ENCODE measurements at regions not wholly inside any gene's neighbourhood (a gene's known extent, or its start where the extent isn't known, plus 50 kb on each side); places are given as distances from the start of the nearest gene placed in this dataset.

DNA sequence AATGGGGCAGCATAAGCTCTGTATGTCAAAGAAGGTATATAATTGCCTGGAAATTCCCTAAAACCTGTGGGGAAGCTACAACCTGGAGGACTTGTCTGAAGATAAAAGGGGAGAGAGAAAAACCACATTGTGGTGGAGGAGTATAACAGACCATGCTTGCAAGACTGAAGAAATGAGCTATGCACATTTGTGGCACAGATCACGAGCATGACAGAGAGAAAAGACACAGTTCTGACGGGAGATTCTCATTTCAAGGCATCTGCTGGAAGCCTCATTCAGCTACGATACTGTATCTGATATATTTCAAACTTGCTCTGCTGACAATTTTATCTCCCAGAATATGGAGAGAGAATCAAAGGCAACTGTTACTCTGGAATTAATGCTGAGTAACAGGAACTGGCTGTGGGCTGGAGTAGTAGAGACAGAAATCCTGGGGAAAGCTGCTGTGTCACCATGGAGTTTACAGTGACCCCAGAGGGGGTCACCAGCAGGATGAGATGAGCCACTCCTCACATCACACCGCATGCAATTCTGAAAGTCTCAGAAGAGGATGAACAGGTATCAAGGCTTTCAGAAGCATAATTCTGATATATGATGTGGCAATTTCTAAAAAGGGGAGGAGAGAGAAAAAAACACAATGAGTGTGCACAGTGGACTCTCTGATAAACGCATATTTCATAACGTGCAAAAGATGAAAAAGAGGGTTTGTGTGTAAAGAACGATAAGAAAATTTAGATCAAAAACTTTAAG is 528.8 kb downstream of the IRX1 start:
- no peak for DNase-seq (ENCODE audit: low read depth)

DNA sequence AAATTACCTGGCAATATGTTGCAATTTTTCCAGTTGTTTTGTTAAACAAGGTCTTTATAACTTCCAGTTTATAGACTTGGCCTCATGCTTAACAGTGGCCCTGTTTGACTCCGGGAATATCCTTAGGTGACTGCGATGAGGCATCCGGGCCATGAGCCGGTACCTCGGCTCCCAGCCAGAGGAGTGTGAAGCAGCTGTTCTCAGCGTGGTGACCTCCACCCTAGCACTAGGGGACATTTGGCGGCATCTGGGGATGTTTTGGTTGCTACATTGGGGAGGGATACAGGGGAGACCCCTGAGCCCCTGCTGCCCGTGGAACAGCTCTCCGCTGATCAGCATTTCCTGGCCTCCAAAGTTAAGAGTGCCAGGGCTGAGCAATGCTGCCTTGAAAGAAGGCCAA is 533.4 kb downstream of the IRX1 start:
- no peak for DNase-seq (ENCODE audit: low read depth)

GRCh38 chr5:4129523-4129922 is 533.9 kb downstream of the IRX1 start:
- no peak for DNase-seq (ENCODE audit: low read depth)

DNA sequence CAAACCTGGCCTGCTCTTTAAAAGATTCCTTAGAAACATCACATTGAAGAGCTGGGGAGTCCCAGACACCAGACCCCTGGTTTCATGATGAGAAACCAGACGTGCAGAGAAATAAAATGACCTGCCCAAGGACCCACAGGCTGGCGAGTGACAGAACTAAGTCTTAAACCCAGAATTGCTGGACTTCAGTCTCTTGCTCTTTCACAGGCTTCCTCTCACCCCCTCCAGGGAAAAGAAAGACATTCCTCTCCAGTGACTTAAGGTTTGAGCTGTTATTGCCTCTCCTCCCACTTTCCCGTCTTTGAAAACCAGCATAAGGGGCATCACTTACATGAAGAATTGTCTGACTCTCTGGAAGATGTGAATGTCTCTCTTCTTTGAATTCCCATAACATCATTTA is 535.2 kb downstream of the IRX1 start:
- no peak for DNase-seq (ENCODE audit: low read depth)

- no peak for DNase-seq (ENCODE audit: low read depth)
Measured at GRCh38 chr5:4137781-4138180, 542.1 kb downstream of the IRX1 start.

DNA sequence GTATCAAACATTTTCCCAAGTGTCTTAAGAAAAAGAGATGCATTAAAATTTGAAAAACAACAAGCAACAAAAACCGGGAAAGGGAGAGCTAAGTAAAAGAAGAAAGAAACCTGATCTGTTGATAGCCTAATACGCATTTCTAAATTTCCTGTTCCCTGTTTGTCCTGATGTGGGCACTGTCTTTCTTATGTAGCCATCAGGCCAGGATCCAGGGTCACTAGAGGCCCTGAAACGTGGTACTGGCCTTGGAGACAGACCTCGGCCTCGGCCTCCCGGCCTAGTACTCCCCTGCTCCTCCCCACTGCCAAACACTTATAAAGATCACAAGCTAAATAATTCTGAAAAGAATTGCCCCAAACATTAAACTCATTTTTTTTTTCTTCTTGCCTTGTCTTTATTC is 547.2 kb downstream of the IRX1 start:
- DNase-seq (ENCODE audit: low read depth): no peak

DNA sequence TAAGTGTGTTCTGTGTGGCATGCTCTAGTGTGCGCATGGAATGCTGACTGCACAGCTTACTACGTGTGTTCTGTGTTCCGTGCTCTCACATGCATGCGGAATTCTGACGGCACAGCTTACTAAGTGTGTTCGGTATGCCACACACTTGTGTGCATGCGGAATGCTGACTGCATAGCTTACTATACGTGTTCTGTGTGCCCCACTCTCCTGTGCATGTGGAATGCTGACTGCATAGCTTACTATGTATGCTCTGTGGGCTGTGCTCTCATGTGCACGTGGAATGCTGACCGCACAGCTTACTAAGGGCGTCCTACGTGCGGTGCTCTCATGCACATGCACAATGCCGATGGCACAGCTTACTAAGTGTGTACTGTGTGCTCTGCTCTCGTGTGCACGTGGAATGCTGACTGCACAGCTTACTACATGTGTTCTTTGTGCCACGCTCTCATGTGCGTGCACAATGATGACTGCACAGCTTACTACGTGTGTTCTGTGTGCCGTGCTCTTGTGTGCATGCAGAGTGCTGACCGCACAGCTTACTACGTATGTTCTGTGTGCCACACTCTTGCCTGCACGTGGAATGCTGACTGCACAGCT is 548.9 kb downstream of the IRX1 start:
- no peak for DNase-seq (ENCODE audit: low read depth)

GRCh38 chr5:4145511-4145910 is 549.9 kb downstream of the IRX1 start:
- no peak for DNase-seq (ENCODE audit: low read depth)

- no peak for DNase-seq (ENCODE audit: low read depth)
Measured at GRCh38 chr5:4148009-4148408, 552.4 kb downstream of the IRX1 start.

GRCh38 chr5:4150067-4150466 is 554.4 kb downstream of the IRX1 start:
- no peak for DNase-seq (ENCODE audit: low read depth)

- DNase-seq (ENCODE audit: low read depth): no peak
Measured at GRCh38 chr5:4156153-4156552, 560.5 kb downstream of the IRX1 start.

DNA sequence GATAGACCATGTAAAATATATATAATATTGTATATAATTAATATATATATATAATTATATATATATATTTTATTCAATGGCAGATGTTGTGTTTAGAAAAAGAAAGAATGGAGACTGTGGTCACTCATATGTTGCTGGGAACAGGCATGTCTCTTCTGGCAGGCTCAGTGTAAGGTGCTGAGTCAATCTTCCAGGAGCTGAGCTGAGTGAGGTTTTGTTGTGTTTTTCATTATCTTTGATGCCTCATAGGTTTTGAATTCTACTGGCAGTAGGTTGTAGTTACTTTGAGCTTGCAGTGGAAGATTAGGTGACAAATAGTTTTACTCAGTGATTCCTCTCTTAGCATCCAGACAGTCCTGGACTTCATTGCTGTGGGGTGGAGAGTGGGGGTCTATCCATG is 561.3 kb downstream of the IRX1 start:
- no peak for DNase-seq (ENCODE audit: low read depth)

DNA sequence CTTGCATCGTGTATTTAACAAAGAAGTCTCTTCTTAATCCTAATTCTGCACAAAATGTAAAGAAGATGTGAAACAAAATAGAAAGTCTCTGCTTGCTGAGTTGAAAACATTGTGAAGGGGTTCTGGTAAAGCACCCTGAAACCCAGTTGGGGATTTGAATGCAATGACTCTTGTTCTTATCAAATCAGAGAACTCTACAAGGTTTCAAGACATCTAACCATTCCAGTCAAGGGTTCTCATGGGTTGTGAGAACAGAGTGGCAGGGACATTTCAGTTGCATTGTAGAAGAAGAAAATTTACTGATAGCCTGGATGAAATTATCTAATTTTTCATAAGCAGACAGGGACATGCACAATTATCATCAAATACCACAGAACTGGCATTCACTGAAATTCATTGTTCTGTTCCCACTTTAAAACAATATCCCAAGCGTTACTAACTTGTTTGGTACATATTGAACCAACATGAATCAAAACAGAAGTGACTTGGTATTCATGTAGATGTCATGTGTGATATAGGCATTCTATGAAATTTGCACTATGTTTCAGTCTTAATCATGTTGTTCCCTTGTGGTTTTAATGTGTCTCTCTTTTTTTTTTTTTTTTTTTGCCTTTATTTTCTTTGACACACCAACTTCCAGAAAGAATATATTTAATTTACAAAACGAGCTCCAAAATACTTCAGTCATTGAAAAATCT is 563.3 kb downstream of the IRX1 start:
- DNase-seq (ENCODE audit: low read depth): no peak

DNA sequence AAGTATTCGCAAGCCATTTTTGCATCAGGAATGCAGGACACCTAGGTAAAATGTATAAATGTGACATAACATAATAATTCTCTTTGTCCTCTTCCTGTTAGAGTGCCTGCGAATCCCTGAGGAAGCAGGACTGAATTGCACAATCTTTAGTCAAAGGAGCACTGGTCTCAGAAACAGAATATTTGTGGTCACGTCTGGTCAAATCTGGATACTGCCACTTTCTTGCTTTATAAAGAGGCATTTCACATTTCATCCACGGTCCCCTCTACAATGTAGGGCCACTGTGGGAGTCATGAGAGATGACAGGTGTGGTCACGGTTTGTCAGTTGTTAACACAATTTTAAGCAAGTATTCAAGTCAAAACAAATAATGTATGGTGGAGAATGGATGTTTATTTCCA is 564.0 kb downstream of the IRX1 start:
- DNase-seq (ENCODE audit: low read depth): no peak

DNA sequence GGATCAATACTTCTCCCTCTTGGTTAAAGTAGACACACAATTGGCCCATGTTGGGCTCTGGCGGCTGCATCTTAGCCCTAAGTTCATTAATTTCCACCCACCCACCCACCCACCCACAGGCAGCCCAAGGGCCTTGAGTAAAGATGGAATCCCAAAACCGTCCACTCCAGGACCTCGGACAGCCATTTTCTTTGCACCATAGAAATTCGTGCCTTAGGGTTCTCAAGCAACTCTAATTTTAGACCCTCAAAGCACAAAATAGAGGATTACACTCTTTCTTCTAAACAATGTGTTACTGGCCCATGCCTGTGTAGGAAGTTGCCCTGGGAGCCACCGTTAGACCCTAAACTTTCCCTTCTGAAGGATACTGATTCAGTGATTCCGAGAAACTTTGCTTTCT is 568.5 kb downstream of the IRX1 start:
- DNase-seq (ENCODE audit: low read depth): no peak

DNA sequence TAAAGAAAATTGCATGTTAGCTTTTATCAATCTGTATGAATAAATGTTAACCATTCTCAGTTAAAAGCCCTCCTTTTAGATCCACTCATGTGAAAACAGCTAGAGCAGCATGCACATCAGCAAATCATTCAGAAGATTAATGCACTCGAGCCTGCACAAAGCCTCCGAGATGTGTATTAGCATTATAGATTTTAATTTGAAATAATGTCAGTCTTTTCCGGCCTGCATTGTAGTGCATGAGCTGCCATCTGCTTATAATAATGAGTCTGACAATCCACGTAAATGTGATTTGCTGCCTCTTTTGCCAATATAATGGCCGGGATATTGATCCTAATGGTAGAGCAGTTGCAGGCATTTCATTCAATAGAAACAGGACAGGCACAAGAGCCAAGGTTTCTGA is 585.1 kb downstream of the IRX1 start:
- no peak for DNase-seq (ENCODE audit: low read depth)

GRCh38 chr5:4182144-4182543 is 586.5 kb downstream of the IRX1 start:
- no peak for DNase-seq (ENCODE audit: low read depth)

DNA sequence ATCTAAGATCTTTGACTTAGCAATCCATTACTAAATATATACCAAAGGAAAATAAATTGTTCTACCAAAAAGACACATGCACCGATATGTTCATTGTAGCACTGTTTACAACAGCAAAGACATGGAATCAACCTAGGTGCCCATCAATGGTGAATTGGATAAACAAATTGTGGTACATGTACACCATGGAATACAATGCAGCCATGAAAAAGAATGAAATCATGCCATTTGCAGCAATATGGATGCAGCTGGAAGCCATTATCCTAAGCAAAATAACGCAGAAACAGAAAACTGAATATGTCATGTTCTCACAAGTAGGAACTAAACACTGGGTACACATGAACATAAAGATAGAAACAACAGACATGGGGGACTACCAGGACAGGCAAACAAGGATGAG is 589.5 kb downstream of the IRX1 start:
- DNase-seq (ENCODE audit: low read depth): no peak

DNA sequence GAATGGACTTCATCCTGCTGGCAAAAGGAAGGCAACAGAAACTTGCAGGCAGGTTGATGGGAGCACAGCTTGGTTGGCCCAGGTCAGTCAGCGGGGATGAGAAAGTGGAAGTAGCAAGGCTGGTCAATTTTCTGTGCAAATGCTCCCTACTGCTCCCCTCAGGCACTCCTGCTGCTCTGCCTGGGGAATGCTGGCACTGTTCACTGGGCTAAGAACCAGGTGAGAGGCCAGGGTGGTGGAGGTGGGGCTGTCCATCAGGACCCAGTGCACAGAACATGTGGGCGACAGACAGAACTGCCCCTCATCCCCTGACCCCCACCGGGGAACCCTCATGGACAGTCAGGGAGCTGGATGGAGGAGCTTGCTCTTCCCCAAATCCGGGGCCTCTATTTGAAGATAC is 593.1 kb downstream of the IRX1 start:
- no peak for DNase-seq (ENCODE audit: low read depth)

DNA sequence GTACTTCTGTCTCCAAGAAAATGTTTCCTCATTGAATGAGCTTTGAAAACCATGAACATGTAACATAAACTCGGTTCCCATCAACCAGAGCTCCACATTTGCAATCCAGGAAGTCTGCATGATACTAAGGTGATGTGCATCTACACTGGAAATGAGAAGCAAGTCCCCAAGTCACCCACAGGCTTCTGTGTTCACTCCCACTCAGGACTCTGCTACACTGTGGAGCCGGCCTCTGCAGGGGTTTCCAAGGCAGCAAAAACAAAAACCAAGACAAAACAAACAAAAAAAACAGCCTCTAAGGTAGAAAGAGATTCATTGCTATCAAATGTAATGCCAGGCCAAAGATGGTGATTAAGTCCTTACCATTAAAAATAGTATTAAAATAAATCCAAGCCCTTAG is 593.7 kb downstream of the IRX1 start:
- peak; percentile 0 for DNase-seq (ENCODE audit: low read depth)

GRCh38 chr5:4191041-4191440 is 595.4 kb downstream of the IRX1 start:
- no peak for DNase-seq (ENCODE audit: low read depth)

DNA sequence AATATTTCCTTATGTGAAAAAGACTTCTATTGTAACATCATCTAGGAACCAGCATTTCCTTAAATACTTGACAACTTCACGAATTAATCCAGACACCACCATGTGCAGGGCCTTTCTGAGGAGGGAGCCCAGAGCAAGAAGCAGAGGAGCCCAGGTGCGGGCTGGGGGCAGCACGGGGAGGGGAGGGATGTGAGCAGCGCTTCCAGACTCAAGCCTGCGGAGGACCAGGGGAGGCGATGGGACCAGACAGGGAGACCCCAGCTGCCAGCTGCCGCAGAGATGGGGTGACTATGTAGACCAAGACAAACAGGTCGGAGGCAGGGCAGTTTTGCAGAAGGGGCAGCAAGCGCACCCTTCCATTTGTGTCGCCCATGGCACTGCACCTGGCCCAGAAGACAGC is 596.1 kb downstream of the IRX1 start:
- no peak for DNase-seq (ENCODE audit: low read depth)

GRCh38 chr5:4192111-4192510 is 596.5 kb downstream of the IRX1 start:
- no peak for DNase-seq (ENCODE audit: low read depth)

DNA sequence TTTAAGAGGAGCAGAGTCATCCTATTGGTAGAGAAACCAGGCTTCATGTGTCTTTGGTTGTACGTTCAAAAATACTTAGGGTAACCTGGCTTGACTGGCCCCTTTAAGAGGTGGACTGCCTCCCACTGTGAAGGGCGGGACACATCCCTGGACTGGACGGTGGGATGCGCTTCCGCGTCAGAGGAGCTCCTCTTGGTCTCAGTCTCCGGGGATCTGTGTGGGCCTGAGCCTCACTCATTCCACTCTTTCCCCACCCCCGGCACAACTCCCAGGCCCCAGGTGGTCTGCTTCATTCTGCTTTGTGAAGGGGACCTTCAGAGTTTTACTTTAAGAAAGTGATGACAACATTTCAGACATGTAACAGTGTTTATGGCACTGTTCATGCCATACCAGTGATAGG is 601.1 kb downstream of the IRX1 start:
- no peak for DNase-seq (ENCODE audit: low read depth)

Data from EH (cell line).